Activated naive CD4-positive, alpha-beta T cell treated with anti-CD3 and anti-CD28 coated beads, Interleukin-2, amount 10 ng/mL, durations not matched to agents 7 days and 5 days (primary cell): ENCODE measurements at regions not wholly inside any gene's neighbourhood (a gene's known extent, or its start where the extent isn't known, plus 50 kb on each side); places are given as distances from the start of the nearest gene placed in this dataset.

Source experiments
- CTCF ChIA-PET: fragments of 350-600 bp; sonication (Branson Sonifier 250); formaldehyde crosslinking; loops from one replicate; lab custom pipeline; 2021; ENCODE audit warnings: antibody characterized with exemption; lab: Charles Lee
- DNase-seq: peaks from one replicate; pipeline ENCODE4 v3.0.0-alpha.2; 2020
- H3K27ac Mint-ChIP-seq: one replicate; pipeline ENCODE4 v1.8.0; 2021; ENCODE audit warnings: mild to moderate bottlenecking, moderate library complexity, mixed read lengths
- H3K27me3 Mint-ChIP-seq: one replicate; pipeline ENCODE4 v1.8.0; 2021; ENCODE audit warnings: mild to moderate bottlenecking, mixed read lengths
- H3K36me3 Mint-ChIP-seq: one replicate; pipeline ENCODE4 v1.8.0; 2021; ENCODE audit warnings: mixed read lengths
- H3K4me1 Mint-ChIP-seq: one replicate; pipeline ENCODE4 v1.8.0; 2021; ENCODE audit warnings: mixed read lengths
- H3K4me3 Mint-ChIP-seq: one replicate; pipeline ENCODE4 v1.8.0; 2021; ENCODE audit warnings: mild to moderate bottlenecking, moderate library complexity, mixed read lengths
- H3K9me3 Mint-ChIP-seq: one replicate; pipeline ENCODE4 v1.8.0; 2021; ENCODE audit warnings: mixed read lengths

- no peaks in the 10 kb centered on the region for H3K4me1 Mint-ChIP-seq
- no peak overlapping the region for H3K27ac Mint-ChIP-seq
- CTCF ChIA-PET = no interaction called here
- no peak for DNase-seq
- peaks cover 18% of the 10 kb centered on the region for H3K9me3 Mint-ChIP-seq
- no peak overlapping the region for H3K4me3 Mint-ChIP-seq
- no peaks in the 10 kb centered on the region for H3K36me3 Mint-ChIP-seq
- H3K27me3 Mint-ChIP-seq = no peaks in the 10 kb centered on the region
Measured at GRCh38 chr22:48665311-48665995, 1162.2 kb downstream of the BRD1 start.

- H3K4me3 Mint-ChIP-seq = no peak overlapping the region
- CTCF ChIA-PET = no interaction called here
- no peak for DNase-seq
- H3K27ac Mint-ChIP-seq = no peak overlapping the region
- H3K27me3 Mint-ChIP-seq = no peaks in the 10 kb centered on the region
- H3K36me3 Mint-ChIP-seq = no peaks in the 10 kb centered on the region
- peaks cover 17% of the 10 kb centered on the region for H3K9me3 Mint-ChIP-seq
- H3K4me1 Mint-ChIP-seq = no peaks in the 10 kb centered on the region
Measured at GRCh38 chr22:48664586-48664985, 1163.1 kb downstream of the BRD1 start.

GRCh38 chr22:48663297-48663696 is 1164.4 kb downstream of the BRD1 start:
- CTCF ChIA-PET = no interaction called here
- no peaks in the 10 kb centered on the region for H3K27me3 Mint-ChIP-seq
- no peak overlapping the region for H3K27ac Mint-ChIP-seq
- H3K36me3 Mint-ChIP-seq = no peaks in the 10 kb centered on the region
- peaks cover 15% of the 10 kb centered on the region for H3K9me3 Mint-ChIP-seq
- no peaks in the 10 kb centered on the region for H3K4me1 Mint-ChIP-seq
- H3K4me3 Mint-ChIP-seq = no peak overlapping the region
- no peak for DNase-seq

GRCh38 chr22:48662476-48663135 is 1165.1 kb downstream of the BRD1 start:
- H3K36me3 Mint-ChIP-seq = no peaks in the 10 kb centered on the region
- no peak overlapping the region for H3K27ac Mint-ChIP-seq
- CTCF ChIA-PET = no interaction called here
- H3K4me1 Mint-ChIP-seq = no peaks in the 10 kb centered on the region
- peaks cover 15% of the 10 kb centered on the region for H3K9me3 Mint-ChIP-seq
- no peaks in the 10 kb centered on the region for H3K27me3 Mint-ChIP-seq
- no peak overlapping the region for H3K4me3 Mint-ChIP-seq
- DNase-seq = no peak

GRCh38 chr22:48661984-48662383 is 1165.7 kb downstream of the BRD1 start:
- H3K4me1 Mint-ChIP-seq = no peaks in the 10 kb centered on the region
- CTCF ChIA-PET = no interaction called here
- H3K27ac Mint-ChIP-seq = no peak overlapping the region

GRCh38 chr22:48660790-48661740 is 1166.6 kb downstream of the BRD1 start:
- Mint-ChIP-seq H3K27me3 (no peaks in the 10 kb centered on the region), H3K9me3 (peaks cover 15% of the 10 kb centered on the region), H3K27ac (no peak overlapping the region), H3K36me3 (no peaks in the 10 kb centered on the region), H3K4me3 (no peak overlapping the region), H3K4me1 (no peaks in the 10 kb centered on the region)
- no peak for DNase-seq
- CTCF ChIA-PET = no interaction called here

More at GRCh38 chr22:48661984-48662383, 1165.7 kb downstream of the BRD1 start:
- Mint-ChIP-seq H3K9me3 (peaks cover 15% of the 10 kb centered on the region), H3K36me3 (no peaks in the 10 kb centered on the region), H3K27me3 (no peaks in the 10 kb centered on the region), H3K4me3 (no peak overlapping the region)
- no peak for DNase-seq

GRCh38 chr22:48660104-48660789 is 1167.4 kb downstream of the BRD1 start:
- Mint-ChIP-seq H3K27me3 (no peaks in the 10 kb centered on the region), H3K4me3 (no peak overlapping the region), H3K27ac (no peak overlapping the region), H3K9me3 (peaks cover 13% of the 10 kb centered on the region), H3K36me3 (no peaks in the 10 kb centered on the region), H3K4me1 (no peaks in the 10 kb centered on the region)
- CTCF ChIA-PET = no interaction called here
- DNase-seq = no peak

GRCh38 chr22:48659404-48659996 is 1168.2 kb downstream of the BRD1 start:
- H3K4me1 Mint-ChIP-seq = no peaks in the 10 kb centered on the region
- H3K9me3 Mint-ChIP-seq = peaks cover 9% of the 10 kb centered on the region
- CTCF ChIA-PET = no interaction called here
- no peaks in the 10 kb centered on the region for H3K36me3 Mint-ChIP-seq
- H3K27me3 Mint-ChIP-seq = no peaks in the 10 kb centered on the region
- DNase-seq = no peak
- no peak overlapping the region for H3K27ac Mint-ChIP-seq
- no peak overlapping the region for H3K4me3 Mint-ChIP-seq

- CTCF ChIA-PET = no interaction called here
- Mint-ChIP-seq H3K27me3 (no peaks in the 10 kb centered on the region), H3K27ac (no peak overlapping the region), H3K4me3 (no peak overlapping the region), H3K9me3 (peaks cover 3% of the 10 kb centered on the region), H3K36me3 (no peaks in the 10 kb centered on the region), H3K4me1 (no peaks in the 10 kb centered on the region)
- DNase-seq = no peak
Measured at GRCh38 chr22:48658871-48659270, 1168.8 kb downstream of the BRD1 start.

- Mint-ChIP-seq H3K27me3 (no peaks in the 10 kb centered on the region), H3K4me1 (no peaks in the 10 kb centered on the region), H3K27ac (no peak overlapping the region), H3K36me3 (no peaks in the 10 kb centered on the region), H3K4me3 (no peak overlapping the region), H3K9me3 (no peaks in the 10 kb centered on the region)
- CTCF ChIA-PET = no interaction called here
- no peak for DNase-seq
Measured at GRCh38 chr22:48658246-48658645, 1169.4 kb downstream of the BRD1 start.

- Mint-ChIP-seq H3K4me3 (no peak overlapping the region), H3K27ac (no peak overlapping the region), H3K27me3 (no peaks in the 10 kb centered on the region), H3K9me3 (no peaks in the 10 kb centered on the region), H3K4me1 (no peaks in the 10 kb centered on the region), H3K36me3 (no peaks in the 10 kb centered on the region)
- no peak for DNase-seq
- CTCF ChIA-PET = no interaction called here
Measured at GRCh38 chr22:48654492-48654891, 1173.2 kb downstream of the BRD1 start.

- CTCF ChIA-PET = no interaction called here
- no peak overlapping the region for H3K4me3 Mint-ChIP-seq
- H3K4me1 Mint-ChIP-seq = no peaks in the 10 kb centered on the region
- DNase-seq = no peak
- no peak overlapping the region for H3K27ac Mint-ChIP-seq
- H3K9me3 Mint-ChIP-seq = no peaks in the 10 kb centered on the region
- no peaks in the 10 kb centered on the region for H3K27me3 Mint-ChIP-seq
- H3K36me3 Mint-ChIP-seq = no peaks in the 10 kb centered on the region
Measured at GRCh38 chr22:48653929-48654328, 1173.7 kb downstream of the BRD1 start.

- H3K27me3 Mint-ChIP-seq = no peaks in the 10 kb centered on the region
- H3K27ac Mint-ChIP-seq = no peak overlapping the region
- CTCF ChIA-PET = no interaction called here
- H3K36me3 Mint-ChIP-seq = no peaks in the 10 kb centered on the region
- H3K4me3 Mint-ChIP-seq = no peak overlapping the region
- H3K4me1 Mint-ChIP-seq = no peaks in the 10 kb centered on the region
- no peaks in the 10 kb centered on the region for H3K9me3 Mint-ChIP-seq
- no peak for DNase-seq
Measured at GRCh38 chr22:48653306-48653705, 1174.4 kb downstream of the BRD1 start.

GRCh38 chr22:48652796-48653195 is 1174.9 kb downstream of the BRD1 start:
- H3K4me1 Mint-ChIP-seq = no peaks in the 10 kb centered on the region
- CTCF ChIA-PET = no interaction called here
- H3K27ac Mint-ChIP-seq = no peak overlapping the region
- H3K27me3 Mint-ChIP-seq = no peaks in the 10 kb centered on the region
- no peak overlapping the region for H3K4me3 Mint-ChIP-seq
- no peaks in the 10 kb centered on the region for H3K36me3 Mint-ChIP-seq
- H3K9me3 Mint-ChIP-seq = no peaks in the 10 kb centered on the region
- DNase-seq = no peak
